HepG2 (cell line): ENCODE measurements at regions not wholly inside any gene's neighbourhood (a gene's known extent, or its start where the extent isn't known, plus 50 kb on each side); places are given as distances from the start of the nearest gene placed in this dataset.

ENCODE experiments used
- ATAC-seq: fragments of 200-7000 bp; cut with Tn5 transposase; 3 replicates; pipeline ENCODE4 v1.9.1; 2020; ENCODE audit warnings: mild to moderate bottlenecking, moderate library complexity
- BruUV-seq: library from RNA; stranded (reverse); fragments of 400-500 nt; replicated peaks from 2 replicates; lab custom pipeline; 2021; lab: Mats Ljungman, UMichigan
- CTCF ChIA-PET: fragments of 300-600 bp; formaldehyde crosslinking; extraction: SDS; loops from one replicate; lab custom pipeline; 2021; ENCODE audit warnings: low total read pairs, inconsistent platforms, low intra/inter-chr PET ratio; lab: Yijun Ruan, JAX
- POLR2A ChIA-PET: fragments of 350-600 bp; sonication (Branson Sonifier 250); formaldehyde crosslinking; loops from one replicate; lab custom pipeline; 2020; ENCODE audit warnings: antibody characterized with exemption, inconsistent platforms; lab: Yijun Ruan, JAX
- DNase-seq: peaks from one replicate; pipeline ENCODE4 v3.0.0-alpha.2; 2015; ENCODE audit warnings: low spot score
- FAIRE-seq: peaks from 3 replicates; lab custom pipeline; 2011; peaks lifted over from hg19 to GRCh38; lab: Jason Lieb, UNC
- H2AFZ ChIP-seq: one replicate; pipeline ENCODE4 v1.6.1; 2011; ENCODE audit warnings: low read length, inconsistent platforms
- H3K27ac ChIP-seq: fragments of 300-600 bp; 3 replicates; pipeline ENCODE4 v1.8.0; 2011; ENCODE audit warnings: mixed run types, mild to moderate bottlenecking, mixed read lengths, low read length, inconsistent platforms; ENCODE audit not compliant: insufficient read depth; ENCODE audit errors: extremely low read length
- H3K27me3 ChIP-seq, 2 experiments: fragments of 200-600 bp in 1 of 2; 2 replicates in 1 of 2; 3 replicates in 1 of 2; pipeline versions ENCODE4 v1.6.0 to v1.8.0; 2011; ENCODE audit warnings: low read length in 2 of 2, mild to moderate bottlenecking in 2 of 2, moderate library complexity in 2 of 2, inconsistent platforms in 1 of 2; ENCODE audit not compliant: insufficient read depth in 2 of 2, control insufficient read depth in 1 of 2
- H3K36me3 ChIP-seq, 2 experiments: fragments of 200-600 bp in 1 of 2; replicated peaks in 1 of 2; 2 replicates in 1 of 2; 3 replicates in 1 of 2; pipeline versions ENCODE4 v1.5.1 to v1.8.0; 2011; ENCODE audit warnings: low read length in 2 of 2, inconsistent platforms in 1 of 2; ENCODE audit not compliant: insufficient read depth in 2 of 2, control insufficient read depth in 1 of 2
- H3K4me1 ChIP-seq: 2 replicates; pipeline ENCODE4 v1.5.1; 2012; ENCODE audit warnings: low read length, inconsistent platforms; ENCODE audit not compliant: insufficient read depth
- H3K4me2 ChIP-seq: 2 replicates; pipeline ENCODE4 v1.6.0; 2011; ENCODE audit warnings: low read depth, low read length, inconsistent platforms
- H3K4me3 ChIP-seq, 3 experiments: fragments of 200-600 bp in 1 of 3; sonication (generic), shearing (Covaris generic) in 1 of 3; replicated peaks in 1 of 3; 2 replicates each; pipeline ENCODE4 v1.5.1; 2011 to 2016; ENCODE audit warnings: low read length in 3 of 3, inconsistent platforms in 2 of 3, low read depth in 2 of 3, mild to moderate bottlenecking in 2 of 3, control low read depth in 1 of 3, mixed read lengths in 1 of 3; ENCODE audit not compliant: insufficient read depth in 1 of 3
- H3K79me2 ChIP-seq: one replicate; pipeline ENCODE4 v1.6.1; 2011; ENCODE audit warnings: low read length, inconsistent platforms; ENCODE audit not compliant: insufficient read depth
- H3K9ac ChIP-seq: 2 replicates; pipeline ENCODE4 v1.6.0; 2011; ENCODE audit warnings: mild to moderate bottlenecking, low read depth, low read length, inconsistent platforms; ENCODE audit not compliant: insufficient read depth
- H3K9me3 ChIP-seq: 2 replicates; pipeline ENCODE4 v1.5.1; 2012; ENCODE audit warnings: mild to moderate bottlenecking, low read length
- H4K20me1 ChIP-seq: 2 replicates; pipeline ENCODE4 v1.6.0; 2011; ENCODE audit warnings: inconsistent platforms, mild to moderate bottlenecking, low read length, moderate library complexity; ENCODE audit not compliant: insufficient read depth
- ARNT ChIP-seq: fragments of 450-650 bp; IDR thresholded peaks from 2 replicates; pipeline ENCODE4 v1.6.1; 2017
- CCAR2 ChIP-seq: fragments of 200-400 bp; formaldehyde crosslinking; optimal IDR thresholded peaks from 2 replicates; pipeline ENCODE3; 2018; ENCODE audit warnings: low read depth, mild to moderate bottlenecking, low read length, moderate library complexity
- CSRNP1 ChIP-seq: sonication (generic); formaldehyde crosslinking; IDR thresholded peaks from 2 replicates; pipeline ENCODE4 v1.8.1; 2023; ENCODE audit warnings: mild to moderate bottlenecking, missing genetic modification reagents
- HDAC2 ChIP-seq: sonication (generic); formaldehyde crosslinking; IDR thresholded peaks from 2 replicates; pipeline ENCODE4 v1.4.0; 2020; ENCODE audit warnings: missing genetic modification reagents
- KAT7 ChIP-seq: IDR thresholded peaks from 2 replicates; pipeline ENCODE4 v1.6.1; 2018; ENCODE audit warnings: borderline replicate concordance, missing compliant biosample characterization
- NCOA2 ChIP-seq: sonication (generic); formaldehyde crosslinking; IDR thresholded peaks from 2 replicates; pipeline ENCODE4 v1.8.0; 2022; ENCODE audit warnings: inconsistent platforms
- PAF1 ChIP-seq: IDR thresholded peaks from 2 replicates; pipeline ENCODE4 v1.6.1; 2016; ENCODE audit warnings: missing genetic modification reagents, missing compliant biosample characterization
- SIX1 ChIP-seq: sonication (generic); formaldehyde crosslinking; IDR thresholded peaks from 2 replicates; pipeline ENCODE4 v1.4.0; 2020; ENCODE audit warnings: missing genetic modification reagents, borderline replicate concordance
- SNAPC5 ChIP-seq: sonication (generic); formaldehyde crosslinking; IDR thresholded peaks from 2 replicates; pipeline ENCODE4 v1.8.1; 2023; ENCODE audit warnings: mild to moderate bottlenecking, missing genetic modification reagents, borderline replicate concordance
- TAF1 ChIP-seq: sonication (generic); formaldehyde crosslinking; IDR thresholded peaks from 2 replicates; pipeline ENCODE4 v1.4.0; 2020; ENCODE audit warnings: missing genetic modification reagents
- TERF1 ChIP-seq: sonication (generic); formaldehyde crosslinking; IDR thresholded peaks from 2 replicates; pipeline ENCODE4 v1.8.0; 2022; ENCODE audit warnings: mild to moderate bottlenecking, missing genetic modification reagents, moderate library complexity
- TOE1 ChIP-seq: sonication (generic); formaldehyde crosslinking; IDR thresholded peaks from 2 replicates; pipeline ENCODE4 v1.4.0; 2020; ENCODE audit warnings: mild to moderate bottlenecking, missing genetic modification reagents
- ZBTB8A ChIP-seq: sonication (generic); formaldehyde crosslinking; IDR thresholded peaks from 2 replicates; pipeline ENCODE4 v1.4.0; 2020; ENCODE audit warnings: mild to moderate bottlenecking, low read depth, missing genetic modification reagents, borderline replicate concordance
- ZFP36L1 ChIP-seq: sonication (generic); formaldehyde crosslinking; IDR thresholded peaks from 2 replicates; pipeline ENCODE4 v1.8.0; 2022; ENCODE audit warnings: mild to moderate bottlenecking, missing genetic modification reagents, moderate library complexity
- ZNF12 ChIP-seq: sonication (generic); formaldehyde crosslinking; IDR thresholded peaks from 2 replicates; pipeline ENCODE4 v1.5.0; 2020; ENCODE audit warnings: missing genetic modification reagents
- WGBS: methylation state at CpG from one replicate; pipeline ENCODE4 v1.1.6; 2017; ENCODE audit warnings: low lambda C conversion rate; 5-methylcytosine and 5-hydroxymethylcytosine counted together
- in situ Hi-C: cut with HindIII; loops from 2 replicates; pipeline ENCODE4 v1.10.0; 2017; ENCODE audit warnings: low pct_unique_long_range_greater_than_20kb; ENCODE audit not compliant: extremely low pct_ligation_motif_present
- intact Hi-C: fragments of 100-400 bp; cut with micrococcal nuclease; formaldehyde crosslinking; loops from one replicate; pipeline ENCODE4 v1.10.0; 2022; ENCODE audit not compliant: unreplicated experiment
- TF ChIP-seq, protein P1 (sequence below): sonication (generic); formaldehyde crosslinking; IDR thresholded peaks from 2 replicates; pipeline ENCODE4 v1.4.0; 2020; ENCODE audit warnings: missing genetic modification reagents, mild to moderate bottlenecking, borderline replicate concordance

DNA sequence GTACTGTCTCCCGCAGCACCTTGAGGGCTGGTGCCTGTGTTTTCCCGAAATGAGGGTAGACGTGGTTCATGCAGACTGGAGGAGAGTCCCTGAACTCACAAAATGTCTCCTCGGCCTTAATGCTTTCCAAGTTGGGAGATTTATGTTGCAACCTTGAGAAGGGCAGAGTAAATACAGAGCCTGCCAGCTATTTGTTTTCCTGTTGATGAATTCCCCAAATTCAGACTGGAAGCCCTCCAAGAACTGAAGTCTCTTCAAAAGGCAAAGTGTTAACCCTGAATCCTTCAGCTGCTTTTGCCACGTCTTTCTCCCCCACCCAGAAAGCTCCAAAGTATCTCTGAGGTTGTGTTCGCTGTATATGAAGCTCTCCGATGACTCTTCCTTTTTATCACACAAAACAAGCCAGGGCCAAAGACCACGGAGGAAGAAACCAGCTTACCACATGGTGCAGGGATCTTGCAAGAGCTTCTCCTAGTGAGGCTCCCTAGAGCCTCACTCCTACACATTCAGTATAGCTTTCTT is 254.7 kb upstream of the NFE2L3 start:
- FAIRE-seq (no peak), DNase-seq (no peak)
- POLR2A ChIA-PET, result no interaction called here
- CTCF ChIA-PET, result no interaction called here
- BruUV-seq, result no TSS peak
- in situ Hi-C loops, result loop anchor here (10.0 to 25.0 kb wide), 2 partner anchors 390 to 767 kb away; partner anchors contain the start of gene SNX10
- Histone ChIP-seq H3K79me2 (no peaks in the 10 kb centered on the region), H3K4me3 (no peak overlapping the region), H3K36me3 (no peaks in the 10 kb centered on the region), H3K4me2 (no peak overlapping the region), H4K20me1 (no peaks in the 10 kb centered on the region), H3K9me3 (no peaks in the 10 kb centered on the region)
- intact Hi-C loops, result no loop called here
- no peak for TF ChIP-seq KAT7 (CRISPR knock-in tag)
- TF ChIP-seq, all 625 proteins: peak for 0
- WGBS, result 49% methylated on average over 8 of the region's 8 CpGs
- H3K4me1 ChIP-seq, result peaks cover 21% of the 10 kb centered on the region
- no peak for ATAC-seq
- H3K27me3 ChIP-seq, result no peaks in the 10 kb centered on the region; a peak in 1 of 5 replicates
- H2AFZ ChIP-seq, result no peak overlapping the region
- no peak overlapping the region for H3K9ac ChIP-seq
- no peak overlapping the region for H3K27ac ChIP-seq

- Histone ChIP-seq H4K20me1 (no peaks in the 10 kb centered on the region), H3K27ac (no peak overlapping the region), H3K4me1 (no peaks in the 10 kb centered on the region), H3K4me2 (no peak overlapping the region), H3K27me3 (peaks cover 0 to under 1% of the 10 kb centered on the region in 2 experiments; a peak in 2 of 5 replicates), H3K4me3 (no peak overlapping the region), H3K9me3 (no peaks in the 10 kb centered on the region), H3K9ac (no peak overlapping the region), H3K79me2 (no peaks in the 10 kb centered on the region), H2AFZ (no peak overlapping the region), H3K36me3 (no peaks in the 10 kb centered on the region)
- ATAC-seq, result no peak
- in situ Hi-C loops (no loop called here), intact Hi-C loops (no loop called here)
- DNase-seq, result no peak
- no TSS peak for BruUV-seq
- no peak for FAIRE-seq
- 54% methylated on average over 3 of the region's 3 CpGs for WGBS
- POLR2A ChIA-PET, result no interaction called here
- CTCF ChIA-PET, result no interaction called here
- TF ChIP-seq SIX1 (CRISPR knock-in tag) (no peak), CSRNP1 (CRISPR knock-in tag) (no peak), ZBTB8A (CRISPR knock-in tag) (no peak), SNAPC5 (no peak), CCAR2 (no peak), HDAC2 (CRISPR knock-in tag) (no peak), ZNF12 (CRISPR knock-in tag) (no peak), TERF1 (CRISPR knock-in tag) (no peak), ZFP36L1 (no peak), ARNT (no peak), NCOA2 (CRISPR knock-in tag) (no peak), PAF1 (CRISPR knock-in tag) (no peak), TAF1 (CRISPR knock-in tag) (no peak), TOE1 (CRISPR knock-in tag) (no peak)
- TF ChIP-seq, protein P1, sequence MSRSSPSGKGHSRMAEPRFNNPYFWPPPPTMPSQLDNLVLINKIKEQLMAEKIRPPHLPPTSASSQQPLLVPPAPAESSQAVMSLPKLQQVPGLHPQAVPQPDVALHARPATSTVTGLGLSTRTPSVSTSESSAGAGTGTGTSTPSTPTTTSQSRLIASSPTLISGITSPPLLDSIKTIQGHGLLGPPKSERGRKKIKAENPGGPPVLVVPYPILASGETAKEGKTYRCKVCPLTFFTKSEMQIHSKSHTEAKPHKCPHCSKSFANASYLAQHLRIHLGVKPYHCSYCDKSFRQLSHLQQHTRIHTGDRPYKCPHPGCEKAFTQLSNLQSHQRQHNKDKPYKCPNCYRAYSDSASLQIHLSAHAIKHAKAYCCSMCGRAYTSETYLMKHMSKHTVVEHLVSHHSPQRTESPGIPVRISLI (CRISPR knock-in tag), result no peak
Measured at GRCh38 chr7:25900245-25900644, 251.8 kb upstream of the NFE2L3 start.
